Femur (tissue), 1 donor: ENCODE measurements at regions not wholly inside any gene's neighbourhood (a gene's known extent, or its start where the extent isn't known, plus 50 kb on each side); places are given as distances from the start of the nearest gene placed in this dataset.
A peak's percentile ranks its signal among the peaks of the same experiment; 100 is the strongest.
"Not testable (repeated sequence)": the region's sequence is repeated elsewhere in the genome, so short reads cannot be mapped to it uniquely, and the experiment has no call there.

Experiments
- DNase-seq: peaks from one replicate; pipeline ENCODE4 v3.0.0-alpha.2; 2017

DNA sequence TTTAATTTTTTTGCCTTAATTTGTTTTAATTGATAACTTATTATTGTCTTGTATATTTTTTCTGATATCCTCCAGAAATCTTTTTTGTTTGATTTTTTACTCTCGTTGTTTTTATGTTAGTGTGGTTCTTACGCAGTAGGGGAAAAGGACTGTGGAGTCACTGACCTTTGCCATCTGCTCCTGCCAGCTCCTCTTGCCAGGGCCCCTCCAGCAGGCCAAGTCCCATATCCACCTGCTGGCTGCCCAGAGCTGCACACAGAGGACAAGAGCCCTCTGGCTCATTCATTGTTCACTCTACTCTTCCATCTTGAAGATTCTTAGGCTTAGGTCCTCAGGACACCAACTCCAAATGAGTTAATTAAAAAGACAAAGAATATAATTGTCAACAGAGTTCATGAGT, 316.4 kb upstream of the DUSP10 start:
- DNase-seq: no peak

- no peak for DNase-seq
These were observed 315.3 kb upstream of the DUSP10 start for GRCh38 chr1:222057162-222057561.

DNA sequence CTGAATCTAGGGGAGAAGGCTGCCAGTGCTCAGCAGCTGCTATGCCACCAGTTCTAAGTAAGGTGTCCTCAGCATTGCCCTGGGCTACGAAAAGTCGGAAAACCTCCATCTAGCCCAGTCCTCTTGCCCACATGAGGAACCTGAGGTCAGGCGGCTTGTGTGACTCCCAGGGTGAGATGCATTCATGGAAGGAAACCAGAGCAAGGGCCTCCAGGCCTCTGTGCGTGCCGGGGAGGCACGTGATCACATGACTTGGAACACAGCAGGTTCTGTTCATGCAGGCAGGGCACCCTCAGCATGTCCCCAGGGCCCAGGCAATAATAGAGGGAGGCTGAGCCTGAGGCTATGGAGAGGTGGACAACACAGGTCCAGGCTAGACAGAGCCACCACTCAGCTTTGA, 312.5 kb upstream of the DUSP10 start:
- no peak for DNase-seq

DNA sequence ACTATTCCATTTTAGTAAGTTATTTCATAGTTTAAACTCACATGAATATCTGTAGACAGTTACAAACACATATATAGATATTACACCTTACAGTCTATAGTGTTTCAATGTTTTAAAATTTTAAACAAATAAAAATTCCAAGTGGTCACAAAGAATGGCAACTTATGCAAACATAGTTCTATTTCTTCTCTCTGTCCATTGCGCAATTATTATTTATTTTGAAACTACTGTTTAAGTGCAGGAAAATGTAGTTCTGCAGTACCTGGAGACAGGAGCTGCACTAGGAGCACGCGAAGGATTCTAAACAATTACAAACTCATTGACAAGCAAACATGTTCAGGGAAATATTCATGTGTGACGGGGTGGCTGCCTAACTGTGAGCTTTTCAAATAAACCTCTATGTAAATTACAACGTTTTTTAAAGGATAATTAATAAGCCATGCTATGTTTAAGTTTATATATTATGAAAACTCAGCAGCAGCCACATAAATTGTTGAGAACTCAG, 312.0 kb upstream of the DUSP10 start:
- no peak for DNase-seq

DNA sequence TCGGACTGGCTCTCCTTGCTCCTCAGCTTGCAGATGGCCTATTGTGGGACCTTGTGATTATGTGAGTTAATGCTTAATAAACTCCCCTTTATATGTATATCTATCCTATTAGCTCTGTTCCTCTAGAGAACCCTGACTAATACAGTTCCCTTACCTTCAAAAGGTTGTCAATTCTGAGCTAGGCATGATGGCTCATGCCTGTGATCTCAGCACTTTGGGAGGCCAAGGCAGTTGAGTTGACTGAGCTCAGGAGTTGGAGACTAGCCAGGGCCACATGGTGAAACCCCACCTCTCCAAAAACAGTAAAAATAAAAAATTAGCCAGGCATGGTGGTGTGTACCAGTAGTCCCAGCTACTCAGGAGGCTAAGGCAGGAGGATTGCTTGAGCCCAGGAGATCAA, 309.4 kb upstream of the DUSP10 start:
- DNase-seq: not testable (repeated sequence)

DNA sequence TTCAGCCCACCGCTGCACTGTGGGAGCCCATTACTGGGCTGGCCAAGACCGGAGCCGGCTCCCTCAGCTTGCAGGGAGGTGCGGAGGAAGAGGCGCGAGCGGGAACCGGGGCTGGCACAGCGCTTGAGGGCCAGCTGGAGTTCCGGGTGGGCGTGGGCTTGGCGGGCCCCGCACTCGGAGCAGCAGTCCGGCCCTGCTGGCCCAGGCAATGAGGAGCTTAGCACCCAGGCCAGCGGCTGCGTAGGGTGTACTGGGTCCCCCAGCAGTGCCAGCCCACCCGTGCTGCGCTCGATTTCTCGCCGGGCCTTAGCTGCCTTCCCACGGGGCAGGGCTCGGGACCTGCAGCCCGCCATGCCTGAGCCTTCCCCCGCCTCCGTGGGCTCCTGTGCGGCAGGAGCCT, 307.8 kb upstream of the DUSP10 start:
- DNase-seq: not testable (repeated sequence)

DNA sequence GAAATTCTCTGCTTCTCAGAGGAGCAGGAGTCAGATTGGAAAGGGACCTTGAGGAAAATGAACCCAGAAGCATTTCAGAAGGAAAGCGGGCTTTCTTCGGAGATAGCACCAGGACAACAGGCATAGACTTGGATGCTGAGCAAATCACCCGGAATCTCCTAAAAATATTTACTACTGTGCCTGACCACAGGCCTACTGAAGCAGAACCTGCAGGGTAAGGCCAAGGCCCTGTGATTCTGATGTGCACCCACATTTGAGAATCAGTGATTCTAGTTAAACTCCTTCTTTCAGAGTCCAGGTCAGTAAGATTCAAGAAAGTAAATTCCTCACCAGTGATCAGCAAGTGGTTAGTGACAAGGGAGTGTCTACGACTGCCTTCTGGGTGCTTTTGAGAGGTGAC, 307.3 kb upstream of the DUSP10 start:
- no peak for DNase-seq

GRCh38 chr1:222048094-222048595, 306.3 kb upstream of the DUSP10 start:
- DNase-seq: no peak

DNA sequence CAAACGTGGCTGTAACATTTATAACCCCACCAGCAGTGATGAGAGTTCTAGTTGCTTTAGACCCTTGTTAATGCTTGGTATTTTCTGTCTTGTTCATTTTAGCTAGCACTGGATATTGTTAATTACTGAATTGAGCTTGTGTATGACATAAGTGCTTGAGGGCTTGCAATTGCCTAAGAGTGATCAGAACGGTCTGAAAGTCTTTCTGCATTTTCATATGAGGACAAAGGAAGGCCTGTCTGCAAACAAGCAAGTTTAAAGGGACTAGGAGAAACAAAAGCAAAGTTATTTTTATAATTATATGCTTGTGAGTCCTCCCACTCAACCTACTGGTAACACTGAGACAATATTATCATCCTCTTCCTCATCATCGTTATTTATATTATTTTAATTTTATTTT, 305.5 kb upstream of the DUSP10 start:
- no peak for DNase-seq

DNA sequence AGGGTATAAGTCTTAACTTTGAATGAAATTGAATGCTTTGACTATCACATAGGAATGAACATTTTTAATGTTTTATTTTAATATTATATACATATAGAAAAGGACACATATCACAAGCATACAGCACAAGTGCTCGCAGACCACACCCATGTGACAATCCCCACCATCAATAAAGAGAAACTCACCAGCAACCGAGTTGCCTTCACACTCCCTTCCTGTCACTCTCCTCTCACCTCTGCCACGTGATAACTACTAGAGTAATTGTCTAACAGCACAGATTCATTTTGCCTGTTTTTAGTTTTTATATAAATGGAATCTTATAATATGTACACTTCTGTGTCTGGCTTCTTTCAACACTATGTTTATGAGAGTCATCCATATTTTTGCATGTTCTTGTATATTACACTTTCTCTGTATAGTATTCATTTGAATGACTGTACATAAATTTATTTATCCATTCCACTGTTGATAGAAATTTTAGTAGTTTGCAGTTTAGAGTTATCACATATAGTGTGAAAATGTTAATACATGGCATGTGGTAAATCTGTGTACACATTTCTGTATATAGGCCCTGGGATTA, 304.9 kb upstream of the DUSP10 start:
- DNase-seq: no peak

DNA sequence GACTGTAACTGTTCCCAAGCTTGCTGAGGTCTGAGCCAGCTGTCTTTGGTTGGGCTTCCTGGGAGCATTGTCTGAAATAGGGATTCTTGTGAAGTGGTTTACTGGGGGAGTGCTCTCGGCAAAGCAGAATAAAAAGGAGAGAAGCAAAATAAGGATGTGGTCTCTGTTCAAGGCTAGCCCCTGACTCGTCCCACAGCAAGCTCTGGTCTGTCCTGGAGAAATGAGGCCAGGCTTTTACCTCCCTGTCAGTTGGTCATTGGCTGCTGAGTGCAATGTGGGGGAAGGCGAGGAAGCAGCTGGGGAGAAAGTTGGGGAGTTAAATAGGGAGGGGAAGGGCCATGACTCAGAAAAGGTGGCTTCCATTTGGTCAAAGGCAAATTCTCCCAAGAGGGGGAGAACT, 303.9 kb upstream of the DUSP10 start:
- no peak for DNase-seq

- DNase-seq: no peak
These were observed 303.3 kb upstream of the DUSP10 start for GRCh38 chr1:222045236-222045635.

GRCh38 chr1:222043444-222044292, 301.8 kb upstream of the DUSP10 start:
- peak; percentile 40 for DNase-seq

DNA sequence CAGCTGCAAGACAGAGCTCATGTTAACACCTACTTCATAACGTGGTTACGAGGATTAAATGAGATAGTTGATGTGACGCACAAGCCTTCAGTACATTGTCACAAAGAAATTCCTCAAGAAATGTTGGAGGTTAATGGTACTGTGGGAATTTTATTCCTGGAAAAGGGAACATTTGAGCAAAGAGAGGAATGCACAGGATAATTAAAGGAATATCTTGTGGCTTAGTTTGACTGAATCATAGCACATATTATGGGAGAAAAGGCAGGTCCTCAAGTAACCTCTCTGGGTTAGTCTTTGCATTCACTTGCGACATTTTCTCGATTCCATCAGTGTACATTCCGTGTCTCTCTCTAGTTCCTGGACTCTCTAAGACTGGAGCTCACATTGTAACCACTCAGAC, 300.2 kb upstream of the DUSP10 start:
- DNase-seq: no peak

GRCh38 chr1:222040955-222041354, 299.1 kb upstream of the DUSP10 start:
- no peak for DNase-seq

DNA sequence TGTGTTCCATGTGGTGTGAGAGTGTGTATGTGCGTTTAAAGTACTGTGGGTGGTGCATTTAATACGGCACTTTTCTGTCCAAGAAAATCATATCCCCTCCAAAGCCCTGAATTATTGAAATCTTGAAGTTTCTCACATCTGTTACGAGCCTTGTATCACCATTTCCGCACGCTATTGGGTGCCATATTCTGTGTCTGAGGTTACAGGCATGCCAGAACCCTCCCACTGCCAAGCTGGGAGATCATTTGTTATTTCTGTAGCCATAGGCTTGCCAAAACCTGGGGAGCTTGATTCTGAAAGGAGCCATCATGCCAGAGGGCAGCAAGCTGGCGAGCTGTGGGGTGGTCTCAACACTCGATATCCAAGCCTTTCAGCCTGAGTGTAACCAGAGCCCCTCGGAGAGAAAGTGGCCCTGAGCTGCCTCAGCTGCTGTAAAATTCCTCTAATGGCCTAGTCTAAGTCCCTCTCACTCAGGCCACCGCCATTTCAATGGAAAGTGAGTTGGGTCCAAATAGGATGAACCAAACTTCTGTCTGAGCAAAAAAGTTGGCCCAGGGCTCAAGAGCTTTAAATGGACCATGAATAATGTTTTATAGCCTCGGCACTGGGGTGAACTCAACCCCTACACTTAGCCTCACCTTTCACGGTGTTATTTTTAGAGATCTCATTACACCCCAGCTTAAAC, 298.4 kb upstream of the DUSP10 start:
- peak; percentile 41 for DNase-seq

GRCh38 chr1:222038971-222039370, 297.1 kb upstream of the DUSP10 start:
- no peak for DNase-seq

DNA sequence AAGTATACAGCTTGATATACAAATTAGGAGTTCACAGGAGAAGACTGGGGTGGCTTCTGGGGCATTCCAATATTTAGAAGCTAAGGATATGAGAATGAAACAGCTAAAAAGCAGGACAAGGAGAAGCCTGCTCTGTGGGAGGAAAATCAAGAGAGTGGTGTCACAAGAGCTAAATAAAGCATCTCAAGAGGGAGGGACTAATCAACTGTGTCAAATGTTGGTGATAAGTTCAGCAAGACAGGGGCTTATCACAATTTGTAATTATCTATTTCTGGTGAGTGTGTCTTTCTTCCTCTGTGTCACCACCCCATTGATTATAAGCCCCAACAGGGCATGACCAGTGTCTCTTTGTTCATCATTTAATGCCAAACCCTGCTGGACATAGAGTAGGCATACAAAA, 295.8 kb upstream of the DUSP10 start:
- no peak for DNase-seq

- no peak for DNase-seq
These were observed 292.9 kb upstream of the DUSP10 start for GRCh38 chr1:222034790-222035189.

DNA sequence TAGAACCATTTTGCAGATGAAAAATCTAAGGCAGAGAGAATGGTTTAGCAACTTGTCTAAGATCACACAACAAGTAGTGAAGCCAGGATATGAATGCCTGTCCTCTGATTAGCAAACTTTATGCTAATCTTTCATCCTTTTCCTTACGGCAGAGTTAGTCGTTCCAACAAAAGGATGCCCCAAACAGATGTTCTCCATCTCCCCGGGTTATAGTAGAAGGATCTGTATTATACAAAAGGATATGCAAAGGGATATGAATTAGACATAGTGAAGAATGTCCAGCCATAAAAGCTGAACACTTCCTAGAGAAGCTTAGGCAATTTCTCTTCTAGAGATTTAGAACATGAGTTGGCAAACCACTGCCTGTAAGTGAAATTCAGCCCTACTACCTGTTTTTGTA, 291.6 kb upstream of the DUSP10 start:
- no peak for DNase-seq

DNA sequence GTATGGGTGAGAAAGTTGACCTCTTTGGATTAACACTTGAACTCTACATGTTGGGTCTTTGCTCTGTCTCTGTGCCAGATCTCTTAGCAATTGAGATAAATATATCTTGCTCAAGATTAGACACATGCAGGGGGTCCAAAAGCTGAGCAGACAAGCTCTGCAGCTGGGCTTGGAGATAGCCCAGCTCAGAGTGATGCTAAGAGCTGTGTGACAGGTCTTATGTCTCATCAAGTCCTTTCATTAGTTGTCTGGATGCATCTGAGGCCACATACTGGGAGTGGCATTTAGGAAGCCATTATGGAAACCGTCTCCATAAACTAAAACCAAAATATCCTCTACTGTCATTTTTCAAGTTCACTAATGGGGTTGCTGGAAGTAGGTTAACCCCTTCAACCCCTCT, 289.4 kb upstream of the DUSP10 start:
- DNase-seq: no peak

DNA sequence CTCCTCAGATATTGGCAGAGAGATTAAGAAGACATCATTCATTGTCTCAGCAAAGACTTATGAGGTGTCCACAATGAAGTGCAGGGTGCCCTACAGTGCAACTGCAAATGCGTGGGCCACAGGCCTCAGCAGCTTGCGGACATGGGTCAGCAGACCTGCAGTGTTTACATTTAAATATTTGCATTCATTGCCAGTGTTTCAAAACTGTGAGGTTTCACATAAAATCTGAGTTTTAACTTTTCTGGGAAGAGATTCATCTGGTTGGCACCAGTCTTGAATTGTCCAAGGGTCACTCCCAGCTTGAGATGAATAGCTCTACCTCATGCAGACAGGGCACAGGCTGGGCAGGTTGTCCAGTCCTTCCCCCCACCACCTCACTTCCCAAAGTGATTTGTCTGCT, 286.8 kb upstream of the DUSP10 start:
- DNase-seq: no peak

DNA sequence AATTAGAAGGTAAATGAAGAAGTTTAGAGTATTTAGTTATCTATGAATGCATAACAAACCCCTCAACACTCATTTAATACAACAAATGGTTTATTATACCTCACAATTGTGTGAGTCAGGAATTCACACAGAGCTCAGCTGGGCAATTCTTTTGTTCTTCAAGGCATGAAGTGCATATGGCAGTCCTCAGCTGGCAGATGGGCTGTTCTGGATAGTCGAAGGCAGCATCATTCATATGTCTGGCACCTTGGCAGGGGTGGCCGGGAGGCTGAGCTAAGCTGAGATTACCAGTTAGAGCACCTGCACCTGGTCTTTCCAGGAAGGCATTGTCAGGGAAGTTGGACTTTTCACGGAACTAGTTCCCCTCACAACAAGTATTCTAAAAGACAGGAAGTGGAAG, 286.2 kb upstream of the DUSP10 start:
- no peak for DNase-seq

DNA sequence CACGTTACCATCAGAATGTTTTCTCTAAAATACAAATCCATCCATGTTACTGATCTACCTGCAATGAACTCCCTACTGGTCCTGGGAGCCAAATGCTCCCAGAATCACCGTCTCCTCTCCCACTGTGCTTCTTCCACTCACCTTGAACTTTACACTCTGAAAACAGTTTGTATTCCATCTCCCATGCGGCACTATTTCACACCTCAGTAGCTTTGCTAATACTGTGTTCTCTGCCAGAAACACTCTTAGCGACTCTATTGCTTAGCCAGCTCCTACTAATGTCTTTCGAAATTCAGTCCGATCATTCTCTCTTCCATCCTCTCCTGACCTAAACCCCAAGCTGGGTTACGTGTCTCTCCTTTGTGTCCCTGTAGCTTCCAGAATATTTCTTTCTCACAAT, 284.4 kb upstream of the DUSP10 start:
- DNase-seq: no peak
